ENCODE measurements at regions not wholly inside any gene's neighbourhood (a gene's known extent, or its start where the extent isn't known, plus 50 kb on each side); places are given as distances from the start of the nearest gene placed in this dataset.
A peak's percentile ranks its signal among the peaks of the same experiment; 100 is the strongest.

DNA sequence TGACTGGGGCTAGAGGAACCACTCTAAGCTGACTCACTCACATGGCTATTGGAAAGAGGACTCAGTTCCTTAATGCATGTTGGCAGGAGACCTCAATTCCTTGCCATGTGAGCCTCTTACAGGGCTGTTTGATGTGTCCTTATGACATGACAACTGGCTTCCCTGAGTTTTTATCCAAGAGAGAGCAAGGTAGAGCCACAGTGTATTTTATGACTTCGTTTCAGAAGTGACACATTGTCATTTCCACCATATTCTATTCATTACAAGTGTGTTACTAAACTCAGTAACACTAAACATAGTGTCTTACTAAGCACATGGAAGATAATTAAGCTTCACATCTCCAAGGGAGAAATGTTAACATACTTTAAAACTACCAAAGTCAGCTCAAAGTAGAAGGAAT is 98.2 kb downstream of the ZNF777 start:
- Mint-ChIP-seq H3K27ac (no peak overlapping the region), H3K27me3 (peaks cover 31% of the 10 kb centered on the region), H3K9me3 (ENCODE audit: low read depth) (peaks cover 7% of the 10 kb centered on the region), H3K4me1 (ENCODE audit: low read depth) (no peaks in the 10 kb centered on the region), H3K4me3 (ENCODE audit: low read depth) (no peak overlapping the region), H3K36me3 (ENCODE audit: insufficient read depth) (no peaks in the 10 kb centered on the region)
- no peak for DNase-seq (ENCODE audit: low spot score, unreplicated experiment)
- TF ChIP-seq, protein P1, sequence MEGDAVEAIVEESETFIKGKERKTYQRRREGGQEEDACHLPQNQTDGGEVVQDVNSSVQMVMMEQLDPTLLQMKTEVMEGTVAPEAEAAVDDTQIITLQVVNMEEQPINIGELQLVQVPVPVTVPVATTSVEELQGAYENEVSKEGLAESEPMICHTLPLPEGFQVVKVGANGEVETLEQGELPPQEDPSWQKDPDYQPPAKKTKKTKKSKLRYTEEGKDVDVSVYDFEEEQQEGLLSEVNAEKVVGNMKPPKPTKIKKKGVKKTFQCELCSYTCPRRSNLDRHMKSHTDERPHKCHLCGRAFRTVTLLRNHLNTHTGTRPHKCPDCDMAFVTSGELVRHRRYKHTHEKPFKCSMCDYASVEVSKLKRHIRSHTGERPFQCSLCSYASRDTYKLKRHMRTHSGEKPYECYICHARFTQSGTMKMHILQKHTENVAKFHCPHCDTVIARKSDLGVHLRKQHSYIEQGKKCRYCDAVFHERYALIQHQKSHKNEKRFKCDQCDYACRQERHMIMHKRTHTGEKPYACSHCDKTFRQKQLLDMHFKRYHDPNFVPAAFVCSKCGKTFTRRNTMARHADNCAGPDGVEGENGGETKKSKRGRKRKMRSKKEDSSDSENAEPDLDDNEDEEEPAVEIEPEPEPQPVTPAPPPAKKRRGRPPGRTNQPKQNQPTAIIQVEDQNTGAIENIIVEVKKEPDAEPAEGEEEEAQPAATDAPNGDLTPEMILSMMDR (IDR thresholded peaks at IDR 0.05; ENCODE audit: unreplicated experiment), result no peak

DNA sequence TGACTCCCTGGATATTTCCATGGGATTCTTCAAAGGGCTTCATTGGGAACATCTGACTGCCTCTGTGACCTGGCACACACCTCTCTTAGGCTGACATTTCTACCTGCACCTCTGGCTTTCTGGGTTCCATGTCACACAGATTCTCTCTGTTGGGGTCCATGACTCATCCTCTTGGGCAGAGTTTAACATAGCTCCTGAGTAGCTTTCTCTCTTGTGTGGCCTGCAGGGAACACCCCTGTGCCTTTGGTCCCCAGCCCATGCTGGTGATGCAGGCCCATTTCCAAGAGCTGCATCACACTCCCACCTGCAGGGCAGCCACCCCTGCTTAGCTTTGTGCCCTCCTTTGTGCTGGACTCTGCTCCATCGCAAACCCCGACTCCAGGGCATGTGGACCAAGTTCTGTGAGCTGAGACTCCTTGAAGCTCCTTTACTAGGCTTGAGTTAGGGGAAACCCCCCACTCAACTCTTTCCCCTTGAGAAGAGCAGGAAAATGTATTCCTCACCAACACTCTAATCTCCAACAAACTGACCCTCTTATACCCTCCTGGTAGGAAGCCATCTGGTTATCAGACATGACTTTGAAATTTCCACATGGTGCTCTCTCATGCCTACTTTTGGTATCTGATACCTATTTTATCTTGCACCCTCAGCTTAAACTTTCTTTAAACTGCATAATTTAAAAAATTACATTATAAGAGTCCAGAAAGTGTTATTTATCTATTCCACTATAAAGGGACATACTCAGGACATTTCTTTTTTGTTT is 93.3 kb downstream of the ZNF777 start:
- H3K36me3 Mint-ChIP-seq (ENCODE audit: insufficient read depth), result no peaks in the 10 kb centered on the region
- no peak overlapping the region for H3K4me3 Mint-ChIP-seq (ENCODE audit: low read depth)
- H3K27ac Mint-ChIP-seq, result no peak overlapping the region
- H3K4me1 Mint-ChIP-seq (ENCODE audit: low read depth), result peaks cover 4% of the 10 kb centered on the region
- DNase-seq (ENCODE audit: low spot score, unreplicated experiment), result no peak
- TF ChIP-seq, protein P1 (IDR thresholded peaks at IDR 0.05; ENCODE audit: unreplicated experiment), result no peak
- H3K27me3 Mint-ChIP-seq, result peaks cover 22% of the 10 kb centered on the region
- H3K9me3 Mint-ChIP-seq (ENCODE audit: low read depth), result peaks cover 8% of the 10 kb centered on the region

DNA sequence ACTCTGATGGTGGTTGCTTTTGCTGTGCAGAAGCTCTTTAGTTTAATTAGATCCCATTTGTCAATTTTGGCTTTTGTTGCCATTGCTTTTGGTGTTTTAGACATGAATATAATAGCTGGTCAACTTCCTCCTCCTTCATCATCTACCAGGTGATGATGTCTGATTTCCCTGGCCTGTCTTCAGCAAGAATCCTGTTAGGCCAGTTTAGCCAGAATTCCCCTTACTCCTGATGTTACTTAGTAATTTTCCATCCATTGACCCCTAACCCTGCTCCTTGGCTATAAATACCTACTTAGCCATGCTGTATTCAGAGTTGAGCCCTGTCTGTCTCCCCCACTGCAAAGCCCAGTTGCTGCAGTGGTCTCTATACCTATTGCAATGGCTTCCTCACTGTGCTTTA is 91.4 kb downstream of the ZNF777 start:
- Mint-ChIP-seq H3K4me1 (ENCODE audit: low read depth) (peaks cover 4% of the 10 kb centered on the region), H3K27ac (peak overlapping the region; percentile 83), H3K4me3 (ENCODE audit: low read depth) (no peak overlapping the region), H3K36me3 (ENCODE audit: insufficient read depth) (no peaks in the 10 kb centered on the region), H3K27me3 (peaks cover 24% of the 10 kb centered on the region), H3K9me3 (ENCODE audit: low read depth) (peaks cover 14% of the 10 kb centered on the region)
- no peak for DNase-seq (ENCODE audit: low spot score, unreplicated experiment)
- TF ChIP-seq, protein P1 (IDR thresholded peaks at IDR 0.05; ENCODE audit: unreplicated experiment), result no peak

DNA sequence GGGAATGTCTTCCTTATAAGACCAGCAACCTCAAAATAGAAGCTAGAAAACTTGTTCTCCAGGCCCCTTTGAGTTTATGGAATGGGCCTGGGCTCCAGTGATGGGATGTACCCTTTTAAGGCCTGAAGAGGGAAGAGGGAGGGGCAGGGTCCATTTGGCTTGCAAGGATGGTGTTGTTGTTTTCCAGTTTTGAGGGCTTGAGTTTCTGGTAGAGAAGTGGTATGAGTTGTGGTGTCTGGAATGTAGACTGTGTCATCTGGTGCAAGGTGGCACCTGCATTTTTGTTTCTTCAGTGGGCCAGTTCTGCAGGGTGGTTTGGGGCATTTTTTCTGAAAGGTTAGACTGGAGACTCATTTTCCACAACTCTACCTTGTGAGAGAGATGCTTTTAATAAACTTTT is 90.1 kb downstream of the ZNF777 start:
- no peak overlapping the region for H3K27ac Mint-ChIP-seq
- H3K4me3 Mint-ChIP-seq (ENCODE audit: low read depth), result no peak overlapping the region
- H3K36me3 Mint-ChIP-seq (ENCODE audit: insufficient read depth), result no peaks in the 10 kb centered on the region
- DNase-seq (ENCODE audit: low spot score, unreplicated experiment), result no peak
- peaks cover 4% of the 10 kb centered on the region for H3K4me1 Mint-ChIP-seq (ENCODE audit: low read depth)
- peaks cover 23% of the 10 kb centered on the region for H3K27me3 Mint-ChIP-seq
- peaks cover 14% of the 10 kb centered on the region for H3K9me3 Mint-ChIP-seq (ENCODE audit: low read depth)
- TF ChIP-seq, protein P1 (IDR thresholded peaks at IDR 0.05; ENCODE audit: unreplicated experiment), result no peak

DNA sequence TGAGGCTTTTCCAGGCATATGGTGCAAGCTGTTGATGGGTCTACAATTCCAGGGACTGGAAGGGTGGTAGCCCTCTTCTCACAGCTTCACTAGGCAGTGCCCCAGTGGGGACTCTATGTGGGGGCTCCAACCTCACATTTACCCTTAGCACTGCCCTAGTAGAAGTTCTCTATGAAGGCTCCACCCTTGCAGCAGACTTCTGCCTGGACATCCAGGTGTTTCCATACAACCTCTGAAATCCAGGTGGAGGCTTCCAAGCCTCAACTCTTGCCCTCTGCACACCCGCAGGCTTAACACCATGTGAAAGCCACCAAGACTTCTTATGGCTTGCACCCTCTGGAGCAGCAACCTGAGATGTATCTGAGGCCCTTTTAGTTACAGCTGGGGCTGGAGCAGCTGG is 87.8 kb downstream of the ZNF777 start:
- no peaks in the 10 kb centered on the region for H3K36me3 Mint-ChIP-seq (ENCODE audit: insufficient read depth)
- peaks cover 4% of the 10 kb centered on the region for H3K4me1 Mint-ChIP-seq (ENCODE audit: low read depth)
- TF ChIP-seq, protein P1 (IDR thresholded peaks at IDR 0.05; ENCODE audit: unreplicated experiment), result no peak
- no peak overlapping the region for H3K4me3 Mint-ChIP-seq (ENCODE audit: low read depth)
- peaks cover 14% of the 10 kb centered on the region for H3K9me3 Mint-ChIP-seq (ENCODE audit: low read depth)
- no peak for DNase-seq (ENCODE audit: low spot score, unreplicated experiment)
- H3K27me3 Mint-ChIP-seq, result peaks cover 8% of the 10 kb centered on the region
- H3K27ac Mint-ChIP-seq, result no peak overlapping the region
